Adipocyte (in vitro differentiated cells): ENCODE measurements at regions not wholly inside any gene's neighbourhood (a gene's known extent, or its start where the extent isn't known, plus 50 kb on each side); places are given as distances from the start of the nearest gene placed in this dataset.
"Not testable (repeated sequence)": the region's sequence is repeated elsewhere in the genome, so short reads cannot be mapped to it uniquely, and the experiment has no call there.

Experiments used
- DNase-seq: peaks from one replicate; pipeline ENCODE4 v3.0.0-alpha.2; 2015; ENCODE audit warnings: low read depth
- H3K27me3 ChIP-seq: replicated peaks from 2 replicates; pipeline ENCODE4 v1.7.0; 2013; ENCODE audit warnings: mild to moderate bottlenecking, low read length, moderate library complexity; ENCODE audit not compliant: control insufficient read depth, insufficient read depth
- H3K36me3 ChIP-seq: 2 replicates; pipeline ENCODE4 v1.7.0; 2013; ENCODE audit warnings: low read length, mild to moderate bottlenecking, moderate library complexity; ENCODE audit not compliant: control insufficient read depth, insufficient read depth, severe bottlenecking
- H3K4me1 ChIP-seq: 2 replicates; pipeline ENCODE4 v1.7.0; 2013; ENCODE audit warnings: mild to moderate bottlenecking, low read length, moderate library complexity; ENCODE audit not compliant: control insufficient read depth, insufficient read depth
- H3K4me3 ChIP-seq: 2 replicates; pipeline ENCODE4 v1.7.0; 2013; ENCODE audit warnings: mild to moderate bottlenecking, low read length, moderate library complexity
- H3K9ac ChIP-seq: 2 replicates; pipeline ENCODE4 v1.7.0; 2013; ENCODE audit warnings: mild to moderate bottlenecking, low read length, moderate library complexity
- H3K9me3 ChIP-seq: 2 replicates; pipeline ENCODE4 v1.7.0; 2013; ENCODE audit warnings: mild to moderate bottlenecking, low read length, moderate library complexity; ENCODE audit not compliant: control insufficient read depth

DNA sequence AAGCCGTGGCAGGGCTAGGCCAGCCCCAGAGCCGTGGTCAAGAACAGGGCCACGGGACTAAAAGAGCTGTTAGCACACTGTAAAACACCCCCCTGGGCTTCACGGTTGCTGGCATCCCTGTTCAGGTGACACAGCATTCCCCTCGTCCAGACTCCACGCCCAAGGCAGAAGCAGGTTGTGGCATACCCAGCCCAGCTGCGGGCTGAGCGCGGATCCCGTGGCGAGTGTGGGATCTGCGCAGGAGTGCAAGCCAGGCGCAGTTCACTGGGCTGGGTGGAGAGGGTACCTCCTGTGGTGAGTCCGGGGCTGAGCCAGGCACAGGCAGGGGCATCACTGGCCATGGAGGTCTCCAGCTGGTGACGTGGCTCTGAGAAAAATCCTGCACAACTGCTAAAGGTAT lies 199.1 kb downstream of the FZD1 start:
- DNase-seq, result no peak
- Histone ChIP-seq H3K4me3 (no peak overlapping the region), H3K9me3 (peaks cover 2% of the 10 kb centered on the region), H3K36me3 (no peaks in the 10 kb centered on the region), H3K9ac (no peak overlapping the region), H3K27me3 (no peaks in the 10 kb centered on the region), H3K4me1 (peaks cover 33% of the 10 kb centered on the region)

DNA sequence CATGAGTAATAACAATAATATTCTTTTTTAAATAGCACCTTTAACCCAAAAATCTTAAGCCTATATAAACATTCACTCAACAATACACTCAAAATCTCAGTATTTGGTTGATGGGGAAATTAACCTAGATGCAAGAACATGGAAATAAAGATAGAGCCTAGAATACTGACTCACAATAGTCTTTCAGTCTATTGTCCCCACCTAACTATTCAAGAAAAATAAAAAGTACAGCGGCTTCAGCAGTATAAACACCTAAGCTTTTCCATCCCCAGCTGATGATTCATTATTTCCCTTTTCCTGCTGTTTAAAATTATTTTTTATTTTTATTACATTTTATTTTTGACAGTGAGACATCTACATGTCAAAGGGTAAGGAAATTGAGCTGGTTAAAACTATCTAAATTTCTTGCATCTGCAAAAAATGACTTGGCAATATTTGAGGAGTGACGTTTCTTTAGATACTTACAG lies 201.4 kb downstream of the FZD1 start:
- H3K27me3 ChIP-seq, result no peaks in the 10 kb centered on the region
- no peaks in the 10 kb centered on the region for H3K36me3 ChIP-seq
- H3K4me1 ChIP-seq, result peaks cover 33% of the 10 kb centered on the region
- no peaks in the 10 kb centered on the region for H3K9me3 ChIP-seq
- no peak overlapping the region for H3K4me3 ChIP-seq
- H3K9ac ChIP-seq, result no peak overlapping the region
- DNase-seq, result peak; percentile 18

DNA sequence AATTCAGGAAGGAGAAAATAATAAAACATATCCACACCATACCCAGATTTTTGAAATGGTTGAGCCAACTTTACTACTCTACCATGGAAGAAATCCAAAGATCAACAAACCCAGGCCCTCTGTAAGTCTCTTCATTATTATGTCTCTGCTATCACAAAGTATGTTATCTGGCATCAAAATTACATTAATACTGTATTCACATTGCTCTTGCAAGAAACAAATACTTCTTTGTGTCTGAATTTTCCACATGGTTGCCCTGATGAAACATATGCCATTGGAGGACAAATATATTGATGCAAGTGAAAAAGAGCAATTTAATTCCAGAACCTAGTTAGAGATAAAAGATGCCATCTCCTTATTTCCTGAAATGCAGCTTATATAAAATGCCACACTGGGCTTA lies 204.0 kb downstream of the FZD1 start:
- DNase-seq, result no peak
- no peak overlapping the region for H3K9ac ChIP-seq

DNA sequence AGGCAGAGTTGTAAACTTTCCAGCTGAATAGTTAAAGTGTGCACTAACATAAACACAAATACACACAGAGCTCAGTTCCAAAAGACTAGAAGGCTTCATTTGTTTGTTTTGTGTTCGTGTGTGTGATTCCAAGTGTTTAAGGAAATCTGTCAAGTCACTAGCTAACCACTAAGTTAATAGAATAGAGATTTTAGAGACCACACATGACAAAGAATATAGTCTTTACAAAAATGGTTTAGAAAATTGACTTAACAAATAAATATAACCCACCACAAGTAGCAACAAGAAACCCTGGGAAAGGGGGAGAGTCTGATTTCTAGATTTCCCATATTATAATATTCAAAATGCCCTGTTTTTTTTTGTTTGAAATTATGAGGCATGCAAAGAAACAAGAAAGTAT lies 209.4 kb downstream of the FZD1 start:
- H3K9ac ChIP-seq, result no peak overlapping the region
- H3K4me1 ChIP-seq, result no peaks in the 10 kb centered on the region
- peak overlapping the region; percentile 12 for H3K4me3 ChIP-seq
- H3K9me3 ChIP-seq, result peaks cover 26% of the 10 kb centered on the region
- H3K36me3 ChIP-seq, result no peaks in the 10 kb centered on the region
- no peak for DNase-seq
- H3K27me3 ChIP-seq, result no peaks in the 10 kb centered on the region

More for the DNA sequence above, 204.0 kb downstream of the FZD1 start:
- Histone ChIP-seq H3K4me1 (peaks cover 12% of the 10 kb centered on the region), H3K9me3 (peaks cover 4% of the 10 kb centered on the region), H3K4me3 (no peak overlapping the region), H3K36me3 (no peaks in the 10 kb centered on the region), H3K27me3 (no peaks in the 10 kb centered on the region)

DNA sequence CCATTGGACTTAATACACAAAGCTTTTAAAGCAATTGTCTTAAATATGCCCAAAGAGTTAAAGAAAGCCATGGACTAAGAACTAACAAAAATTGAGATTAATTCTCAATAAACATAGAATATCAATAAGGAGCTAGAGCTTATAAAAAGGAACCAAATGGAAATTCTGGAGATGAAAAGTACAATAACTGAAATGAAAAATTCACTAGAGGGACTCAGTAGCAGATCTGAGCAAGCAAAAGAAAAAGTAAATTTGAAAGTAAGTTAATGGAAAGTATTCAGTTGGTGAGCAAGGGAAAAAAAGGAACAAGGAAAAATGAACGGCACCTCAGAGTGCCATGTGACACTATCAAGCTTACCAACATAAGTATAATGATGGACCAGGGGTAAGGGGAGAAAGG lies 209.8 kb downstream of the FZD1 start:
- H3K36me3 ChIP-seq, result no peaks in the 10 kb centered on the region
- no peak overlapping the region for H3K4me3 ChIP-seq
- no peaks in the 10 kb centered on the region for H3K4me1 ChIP-seq
- peaks cover 26% of the 10 kb centered on the region for H3K9me3 ChIP-seq
- H3K27me3 ChIP-seq, result no peaks in the 10 kb centered on the region
- no peak for DNase-seq
- H3K9ac ChIP-seq, result no peak overlapping the region

DNA sequence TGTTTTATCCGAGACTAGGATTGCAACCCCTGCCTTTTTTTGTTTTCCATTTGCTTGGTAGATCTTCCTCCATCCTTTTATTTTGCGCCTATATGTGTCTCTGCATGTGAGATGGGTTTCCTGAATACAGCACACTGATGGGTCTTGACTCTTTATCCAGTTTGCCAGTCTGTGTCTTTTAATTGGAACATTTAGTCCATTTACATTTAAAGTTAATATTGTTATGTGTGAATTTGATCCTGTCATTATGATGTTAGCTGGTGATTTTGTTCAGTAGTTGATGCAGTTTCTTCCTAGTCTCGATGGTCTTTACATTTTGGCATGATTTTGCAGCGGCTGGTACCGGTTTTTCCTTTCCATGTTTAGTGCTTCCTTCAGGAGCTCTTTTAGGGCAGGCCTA lies 216.2 kb downstream of the FZD1 start:
- DNase-seq, H3K36me3 ChIP-seq, H3K9me3 ChIP-seq, H3K4me1 ChIP-seq, H3K4me3 ChIP-seq, H3K9ac ChIP-seq, H3K27me3 ChIP-seq: not testable (repeated sequence)

DNA sequence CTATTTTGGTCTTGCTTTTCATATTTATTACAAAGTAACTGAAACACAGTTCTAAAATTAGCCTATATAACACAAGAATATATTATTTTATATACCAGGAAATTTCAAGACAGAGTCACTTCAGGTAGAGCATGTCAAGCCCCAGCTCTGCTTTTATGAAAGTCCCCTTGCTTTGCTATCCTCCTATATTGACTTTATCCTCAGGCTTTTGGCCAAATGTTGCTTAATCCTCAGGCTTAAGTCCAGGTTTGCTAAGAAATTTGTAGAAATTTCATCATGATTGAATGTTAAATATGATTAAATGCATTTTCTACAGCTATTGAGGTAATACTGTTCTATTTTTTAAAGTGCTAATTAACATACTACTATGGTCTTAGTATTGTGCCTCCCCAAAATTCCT lies 227.6 kb downstream of the FZD1 start:
- H3K36me3 ChIP-seq, result no peaks in the 10 kb centered on the region
- H3K9me3 ChIP-seq, result peaks cover 3% of the 10 kb centered on the region
- no peaks in the 10 kb centered on the region for H3K27me3 ChIP-seq
- H3K4me3 ChIP-seq, result no peak overlapping the region
- H3K4me1 ChIP-seq, result peaks cover 4% of the 10 kb centered on the region
- no peak overlapping the region for H3K9ac ChIP-seq
- peak; percentile 9 for DNase-seq

DNA sequence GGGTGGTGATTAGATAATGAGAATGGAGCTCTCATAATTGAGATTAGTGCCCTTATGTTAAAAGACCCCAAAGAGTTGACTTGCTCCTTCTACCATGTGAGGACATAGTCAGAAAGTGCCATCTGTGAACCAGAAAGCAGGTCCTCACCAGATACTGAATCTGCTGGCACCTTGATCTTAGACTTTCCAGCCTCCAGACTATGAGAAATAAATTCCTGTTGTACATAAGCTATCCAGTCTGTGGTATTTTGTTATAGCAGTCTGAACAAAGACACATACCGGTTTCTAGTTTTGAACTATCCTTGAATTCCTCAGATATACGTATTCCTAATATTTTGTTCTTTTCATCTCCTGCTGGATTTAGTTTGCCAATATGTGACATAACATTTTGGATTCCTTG lies 228.1 kb downstream of the FZD1 start:
- Histone ChIP-seq H3K4me1 (peaks cover 4% of the 10 kb centered on the region), H3K36me3 (no peaks in the 10 kb centered on the region), H3K4me3 (no peak overlapping the region), H3K9ac (no peak overlapping the region), H3K9me3 (peaks cover 3% of the 10 kb centered on the region), H3K27me3 (no peaks in the 10 kb centered on the region)
- no peak for DNase-seq

DNA sequence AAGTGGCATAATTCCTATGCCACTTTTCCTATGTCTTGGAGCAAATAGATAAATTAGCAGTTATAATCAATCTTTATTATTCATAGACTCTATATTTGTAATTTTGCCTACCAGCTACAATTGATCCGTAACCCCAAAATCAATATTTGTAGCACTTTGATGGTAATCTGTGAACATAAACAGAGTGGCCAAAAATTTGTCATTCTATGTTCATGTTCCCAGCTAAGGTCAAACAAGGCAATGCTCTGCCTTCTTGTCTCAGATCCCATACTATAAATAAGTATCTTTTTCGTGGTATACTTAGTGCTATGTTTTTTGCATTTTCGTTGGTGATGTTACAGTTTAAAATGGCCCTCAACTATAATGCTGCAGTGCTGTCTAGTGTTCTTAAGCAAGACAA lies 228.5 kb downstream of the FZD1 start:
- H3K27me3 ChIP-seq, result no peaks in the 10 kb centered on the region

DNA sequence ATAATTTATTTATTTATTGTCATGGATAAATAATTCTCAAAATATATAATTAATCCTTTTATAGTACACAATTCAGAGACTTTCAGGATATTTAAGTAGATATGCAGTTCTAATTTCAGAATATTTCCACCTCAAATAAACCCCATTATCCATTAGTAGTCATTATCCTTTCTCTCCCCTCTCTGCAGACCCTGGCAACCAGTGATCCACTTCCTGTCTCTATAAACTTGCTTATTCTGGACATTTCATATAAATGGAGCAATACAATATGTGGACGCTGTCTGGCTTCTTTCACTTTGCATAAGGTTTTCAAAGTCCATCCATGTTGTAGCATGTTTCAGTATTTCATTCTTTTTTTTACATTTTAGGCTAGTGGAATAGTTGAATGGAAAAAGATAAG lies 230.2 kb downstream of the FZD1 start:
- DNase-seq, result no peak
- Histone ChIP-seq H3K4me3 (no peak overlapping the region), H3K27me3 (no peaks in the 10 kb centered on the region), H3K9ac (no peak overlapping the region), H3K36me3 (no peaks in the 10 kb centered on the region), H3K9me3 (peaks cover 6% of the 10 kb centered on the region), H3K4me1 (peaks cover 4% of the 10 kb centered on the region)

More for the DNA sequence above, 228.5 kb downstream of the FZD1 start:
- Histone ChIP-seq H3K4me1 (peaks cover 4% of the 10 kb centered on the region), H3K9me3 (peaks cover 3% of the 10 kb centered on the region), H3K36me3 (no peaks in the 10 kb centered on the region), H3K9ac (no peak overlapping the region), H3K4me3 (no peak overlapping the region)
- no peak for DNase-seq

DNA sequence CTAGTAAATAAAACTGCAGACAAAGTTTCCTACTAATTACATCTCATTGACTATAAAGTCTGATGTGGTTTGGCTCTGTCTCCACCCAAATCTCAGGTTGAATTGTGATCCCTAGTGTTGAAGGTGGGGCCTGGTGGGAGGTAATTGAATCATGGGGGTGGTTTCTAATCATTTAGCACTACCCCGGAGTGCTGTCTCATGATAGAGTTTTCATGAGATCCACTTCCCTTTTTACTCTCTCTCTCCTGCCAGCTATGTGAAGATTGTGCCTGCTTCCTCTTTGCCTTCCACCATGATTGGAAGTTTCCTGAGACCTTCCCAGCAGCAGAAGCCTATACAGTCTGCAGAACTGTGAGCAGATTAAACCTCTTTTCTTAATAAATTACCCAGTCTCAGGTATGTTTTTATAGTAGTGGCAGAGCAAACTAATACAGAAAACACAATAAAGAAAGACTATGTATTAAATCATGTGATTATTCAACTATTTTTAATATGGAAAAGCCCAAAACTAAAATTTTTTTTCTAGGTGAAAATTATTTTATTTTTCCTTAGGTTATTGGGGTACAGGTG lies 232.1 kb downstream of the FZD1 start:
- no peak for DNase-seq
- Histone ChIP-seq H3K27me3 (no peaks in the 10 kb centered on the region), H3K4me1 (peaks cover 4% of the 10 kb centered on the region), H3K4me3 (no peak overlapping the region), H3K36me3 (no peaks in the 10 kb centered on the region), H3K9ac (no peak overlapping the region), H3K9me3 (peaks cover 2% of the 10 kb centered on the region)

DNA sequence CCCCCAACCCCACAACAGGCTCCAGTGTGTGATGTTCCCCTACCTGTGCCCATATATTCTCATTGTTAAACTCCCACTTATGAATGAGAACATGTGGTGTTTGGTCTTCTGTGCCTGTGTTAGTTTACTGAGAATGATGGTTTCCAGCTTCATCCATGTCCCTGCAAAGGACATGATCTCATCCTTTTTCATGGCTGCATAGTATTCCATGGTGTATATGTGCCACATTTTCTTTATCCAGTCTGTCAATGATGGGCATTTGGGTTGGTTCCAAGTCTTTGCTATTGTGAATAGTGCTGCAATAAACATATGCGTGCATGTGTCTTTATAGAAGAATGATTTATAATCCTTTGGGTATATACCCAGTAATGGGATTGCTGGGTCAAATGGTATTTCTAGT lies 233.0 kb downstream of the FZD1 start:
- H3K4me3 ChIP-seq, H3K4me1 ChIP-seq, H3K9ac ChIP-seq, H3K9me3 ChIP-seq, H3K36me3 ChIP-seq, H3K27me3 ChIP-seq, DNase-seq: not testable (repeated sequence)
